ENCODE measurements at regions not wholly inside any gene's neighbourhood (a gene's known extent, or its start where the extent isn't known, plus 50 kb on each side); places are given as distances from the start of the nearest gene placed in this dataset.
"Not testable (repeated sequence)": the region's sequence is repeated elsewhere in the genome, so short reads cannot be mapped to it uniquely, and the experiment has no call there.

DNA sequence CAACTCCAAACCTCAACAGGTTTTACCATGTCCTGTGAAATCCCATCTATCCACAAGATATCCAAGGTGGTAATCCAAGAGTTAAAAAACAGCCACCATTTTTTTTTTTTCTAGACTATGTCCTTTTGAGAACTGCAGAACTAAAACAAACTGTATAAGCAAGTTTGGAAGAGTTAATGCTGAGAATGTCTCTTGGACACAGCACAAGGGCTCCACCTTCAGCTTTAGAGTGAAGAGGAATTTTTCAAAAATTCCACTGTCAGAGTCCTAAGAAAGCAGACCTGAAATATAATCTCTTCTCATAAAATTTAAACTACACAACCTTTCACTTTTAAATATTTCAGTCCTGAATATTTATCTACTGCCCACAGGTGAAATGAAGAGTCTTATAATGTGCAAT is 167.8 kb upstream of the CCNG1 start:
- in situ Hi-C loops (cut with HindIII; ENCODE audit: low pct_unique_long_range_greater_than_20kb, low sequenced_read_pairs) (no loop called here), intact Hi-C loops (cut with micrococcal nuclease; ENCODE audit: unreplicated experiment) (no loop called here)
- no peaks in the 10 kb centered on the region for H3K4me1 ChIP-seq (ENCODE audit: control insufficient read depth, insufficient read depth, low read length)
- H3K36me3 ChIP-seq (ENCODE audit: control insufficient read depth, insufficient read depth, low read length), result no peaks in the 10 kb centered on the region
- TF ChIP-seq POLR2AphosphoS5 (IDR thresholded peaks at IDR 0.05; ENCODE audit: low read depth, low read length) (no peak), CTCF (IDR thresholded peaks at IDR 0.05) (peak; percentile 49; the same call in 1 of the 2 replicates)
- ATAC-seq (no peak), DNase-seq (ENCODE audit: low read depth, low spot score) (no peak)
- no TSS peak for BruUV-seq (replicated peaks)
- CTCF ChIA-PET, result interaction anchor here (0.6 kb wide), 1 partner anchor 34 kb away, joined by 5 read pairs; no protein-coding TSS in a partner anchor
- H3K27ac ChIP-seq (ENCODE audit: low read length), result no peak overlapping the region
- POLR2A ChIA-PET, result no interaction called here
- no peaks in the 10 kb centered on the region for H3K27me3 ChIP-seq (ENCODE audit: control insufficient read depth, insufficient read depth, low read length)
- no peak overlapping the region for H3K4me3 ChIP-seq (ENCODE audit: low read depth in 2 of 2, low read length in 2 of 2)
- H3K9me3 ChIP-seq (ENCODE audit: control insufficient read depth, insufficient read depth, low read depth, low read length), result no peaks in the 10 kb centered on the region

DNA sequence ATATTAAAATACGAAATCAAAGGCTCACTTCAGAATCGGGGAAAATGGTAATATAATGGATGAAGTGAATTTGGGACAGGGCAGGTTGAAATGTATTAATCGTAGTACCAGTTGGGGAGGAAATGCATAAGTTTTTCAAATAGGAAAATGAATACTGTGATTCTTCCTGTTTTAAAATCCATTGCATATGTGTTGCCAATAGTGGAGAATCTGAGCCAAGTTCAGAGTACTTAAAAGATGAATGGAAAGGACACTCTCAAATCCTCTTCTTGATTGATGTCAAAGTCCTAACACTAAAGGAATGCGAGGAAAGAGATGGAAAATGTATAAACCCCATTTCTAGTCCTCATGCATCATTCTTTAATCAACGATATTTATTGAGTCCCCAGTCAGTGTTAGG is 160.9 kb upstream of the CCNG1 start:
- no TSS peak for BruUV-seq (replicated peaks)
- in situ Hi-C loops (cut with HindIII; ENCODE audit: low pct_unique_long_range_greater_than_20kb, low sequenced_read_pairs) (no loop called here), intact Hi-C loops (cut with micrococcal nuclease; ENCODE audit: unreplicated experiment) (no loop called here)
- ATAC-seq (no peak), DNase-seq (ENCODE audit: low read depth, low spot score) (no peak)
- no peaks in the 10 kb centered on the region for H3K4me1 ChIP-seq (ENCODE audit: control insufficient read depth, insufficient read depth, low read length)
- H3K36me3 ChIP-seq (ENCODE audit: control insufficient read depth, insufficient read depth, low read length), result no peaks in the 10 kb centered on the region
- no peak overlapping the region for H3K27ac ChIP-seq (ENCODE audit: low read length)
- ChIA-PET CTCF (no interaction called here), POLR2A (no interaction called here)
- TF ChIP-seq POLR2AphosphoS5 (IDR thresholded peaks at IDR 0.05; ENCODE audit: low read depth, low read length), result no peak
- TF ChIP-seq, protein P1, sequence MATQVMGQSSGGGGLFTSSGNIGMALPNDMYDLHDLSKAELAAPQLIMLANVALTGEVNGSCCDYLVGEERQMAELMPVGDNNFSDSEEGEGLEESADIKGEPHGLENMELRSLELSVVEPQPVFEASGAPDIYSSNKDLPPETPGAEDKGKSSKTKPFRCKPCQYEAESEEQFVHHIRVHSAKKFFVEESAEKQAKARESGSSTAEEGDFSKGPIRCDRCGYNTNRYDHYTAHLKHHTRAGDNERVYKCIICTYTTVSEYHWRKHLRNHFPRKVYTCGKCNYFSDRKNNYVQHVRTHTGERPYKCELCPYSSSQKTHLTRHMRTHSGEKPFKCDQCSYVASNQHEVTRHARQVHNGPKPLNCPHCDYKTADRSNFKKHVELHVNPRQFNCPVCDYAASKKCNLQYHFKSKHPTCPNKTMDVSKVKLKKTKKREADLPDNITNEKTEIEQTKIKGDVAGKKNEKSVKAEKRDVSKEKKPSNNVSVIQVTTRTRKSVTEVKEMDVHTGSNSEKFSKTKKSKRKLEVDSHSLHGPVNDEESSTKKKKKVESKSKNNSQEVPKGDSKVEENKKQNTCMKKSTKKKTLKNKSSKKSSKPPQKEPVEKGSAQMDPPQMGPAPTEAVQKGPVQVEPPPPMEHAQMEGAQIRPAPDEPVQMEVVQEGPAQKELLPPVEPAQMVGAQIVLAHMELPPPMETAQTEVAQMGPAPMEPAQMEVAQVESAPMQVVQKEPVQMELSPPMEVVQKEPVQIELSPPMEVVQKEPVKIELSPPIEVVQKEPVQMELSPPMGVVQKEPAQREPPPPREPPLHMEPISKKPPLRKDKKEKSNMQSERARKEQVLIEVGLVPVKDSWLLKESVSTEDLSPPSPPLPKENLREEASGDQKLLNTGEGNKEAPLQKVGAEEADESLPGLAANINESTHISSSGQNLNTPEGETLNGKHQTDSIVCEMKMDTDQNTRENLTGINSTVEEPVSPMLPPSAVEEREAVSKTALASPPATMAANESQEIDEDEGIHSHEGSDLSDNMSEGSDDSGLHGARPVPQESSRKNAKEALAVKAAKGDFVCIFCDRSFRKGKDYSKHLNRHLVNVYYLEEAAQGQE (IDR thresholded peaks at IDR 0.05; ENCODE audit: insufficient read depth in 1 of 2, low read depth in 2 of 2, low read length in 1 of 2), result no peak
- TF ChIP-seq TCF7L2 (IDR thresholded peaks at IDR 0.05; ENCODE audit: low read depth, low read length), result no peak
- no peak for TF ChIP-seq CTCF (IDR thresholded peaks at IDR 0.05)
- TF ChIP-seq SIN3A (IDR thresholded peaks at IDR 0.05; ENCODE audit: borderline replicate concordance, insufficient read depth, low read depth, low read length), result no peak
- H3K27me3 ChIP-seq (ENCODE audit: control insufficient read depth, insufficient read depth, low read length), result no peaks in the 10 kb centered on the region
- no peak overlapping the region for H3K4me3 ChIP-seq (ENCODE audit: low read depth in 2 of 2, low read length in 2 of 2)
- no peaks in the 10 kb centered on the region for H3K9me3 ChIP-seq (ENCODE audit: control insufficient read depth, insufficient read depth, low read depth, low read length)

DNA sequence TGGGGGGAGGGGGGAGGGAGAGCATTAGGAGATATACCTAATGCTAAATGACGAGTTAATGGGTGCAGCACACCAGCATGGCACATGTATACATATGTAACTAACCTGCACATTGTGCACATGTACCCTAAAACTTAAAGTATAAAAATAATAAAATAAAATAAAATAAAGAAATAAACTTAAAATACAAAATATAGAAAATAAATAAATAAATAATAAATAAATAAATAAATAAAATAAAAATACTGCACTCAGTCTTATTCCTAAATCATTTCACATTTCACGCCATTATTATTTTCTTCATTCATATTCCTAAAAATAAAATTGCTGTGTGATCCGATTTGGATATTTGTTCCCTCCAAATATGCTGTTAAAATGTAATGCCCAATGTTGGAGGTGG is 156.5 kb upstream of the CCNG1 start:
- POLR2A ChIA-PET; ATAC-seq; H3K4me1 ChIP-seq (ENCODE audit: control insufficient read depth, insufficient read depth, low read length); H3K9me3 ChIP-seq (ENCODE audit: control insufficient read depth, insufficient read depth, low read depth, low read length); H3K27me3 ChIP-seq (ENCODE audit: control insufficient read depth, insufficient read depth, low read length); H3K36me3 ChIP-seq (ENCODE audit: control insufficient read depth, insufficient read depth, low read length); DNase-seq (ENCODE audit: low read depth, low spot score); BruUV-seq (replicated peaks); H3K4me3 ChIP-seq (ENCODE audit: low read depth in 2 of 2, low read length in 2 of 2); CTCF ChIA-PET; intact Hi-C loops (cut with micrococcal nuclease; ENCODE audit: unreplicated experiment); H3K27ac ChIP-seq (ENCODE audit: low read length); in situ Hi-C loops (cut with HindIII; ENCODE audit: low pct_unique_long_range_greater_than_20kb, low sequenced_read_pairs): not testable (repeated sequence)

Data from Panc1 (cell line).